ENCODE measurements at regions not wholly inside any gene's neighbourhood (a gene's known extent, or its start where the extent isn't known, plus 50 kb on each side); places are given as distances from the start of the nearest gene placed in this dataset.

- WGBS, 2 donors = 76 to 79% methylated on average over 4 of the region's 4 CpGs
- Histone ChIP-seq H3K4me3 (no peak overlapping the region), H3K27me3 (no peaks in the 10 kb centered on the region), H3K27ac (no peak overlapping the region), H3K9me3 (no peaks in the 10 kb centered on the region), H3K36me3 (ENCODE audit: low read depth, missing control alignments) (no peaks in the 10 kb centered on the region), H3K4me1 (no peaks in the 10 kb centered on the region)
- DNase-seq = no peak
- intact Hi-C loops (cut with DNase I; ENCODE audit: low total_unique reads) = no loop called here
- no peak for TF ChIP-seq POLR2A (IDR thresholded peaks at IDR 0.05)
- TF ChIP-seq, protein P1, sequence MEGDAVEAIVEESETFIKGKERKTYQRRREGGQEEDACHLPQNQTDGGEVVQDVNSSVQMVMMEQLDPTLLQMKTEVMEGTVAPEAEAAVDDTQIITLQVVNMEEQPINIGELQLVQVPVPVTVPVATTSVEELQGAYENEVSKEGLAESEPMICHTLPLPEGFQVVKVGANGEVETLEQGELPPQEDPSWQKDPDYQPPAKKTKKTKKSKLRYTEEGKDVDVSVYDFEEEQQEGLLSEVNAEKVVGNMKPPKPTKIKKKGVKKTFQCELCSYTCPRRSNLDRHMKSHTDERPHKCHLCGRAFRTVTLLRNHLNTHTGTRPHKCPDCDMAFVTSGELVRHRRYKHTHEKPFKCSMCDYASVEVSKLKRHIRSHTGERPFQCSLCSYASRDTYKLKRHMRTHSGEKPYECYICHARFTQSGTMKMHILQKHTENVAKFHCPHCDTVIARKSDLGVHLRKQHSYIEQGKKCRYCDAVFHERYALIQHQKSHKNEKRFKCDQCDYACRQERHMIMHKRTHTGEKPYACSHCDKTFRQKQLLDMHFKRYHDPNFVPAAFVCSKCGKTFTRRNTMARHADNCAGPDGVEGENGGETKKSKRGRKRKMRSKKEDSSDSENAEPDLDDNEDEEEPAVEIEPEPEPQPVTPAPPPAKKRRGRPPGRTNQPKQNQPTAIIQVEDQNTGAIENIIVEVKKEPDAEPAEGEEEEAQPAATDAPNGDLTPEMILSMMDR (IDR thresholded peaks at IDR 0.05) = no peak
Observed at GRCh38 chr2:129689653-129690448, 289.6 kb upstream of the RAB6C start.

DNA sequence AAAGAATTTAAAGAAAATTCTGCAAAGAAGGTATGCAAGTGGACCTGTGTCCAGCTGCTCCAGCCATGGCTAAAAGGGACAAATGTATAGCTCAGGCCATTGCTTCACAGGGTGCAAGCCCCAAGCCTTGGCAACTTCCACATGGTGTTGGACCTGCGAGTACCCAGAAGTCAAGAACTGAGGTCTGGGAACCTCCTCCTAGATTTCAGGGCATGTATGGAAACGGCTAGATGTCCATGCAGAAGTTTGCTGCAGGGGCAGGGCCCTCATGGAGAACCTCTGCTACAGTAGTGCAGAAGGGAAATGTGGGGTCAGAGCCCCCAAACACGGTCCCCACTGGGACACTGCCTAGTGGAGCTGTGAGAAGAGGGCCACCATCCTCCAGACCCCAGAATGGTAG is 284.0 kb upstream of the RAB6C start:
- no peak for DNase-seq
- Histone ChIP-seq H3K36me3 (ENCODE audit: low read depth, missing control alignments) (no peaks in the 10 kb centered on the region), H3K4me1 (no peaks in the 10 kb centered on the region), H3K9me3 (no peaks in the 10 kb centered on the region), H3K27me3 (no peaks in the 10 kb centered on the region), H3K27ac (no peak overlapping the region), H3K4me3 (no peak overlapping the region)
- TF ChIP-seq POLR2A (IDR thresholded peaks at IDR 0.05) = no peak
- TF ChIP-seq, protein P1 (IDR thresholded peaks at IDR 0.05) = no peak
- intact Hi-C loops (cut with DNase I; ENCODE audit: low total_unique reads) = no loop called here
- 89 to 91% methylated on average over 3 of the region's 3 CpGs for WGBS, 2 donors

GRCh38 chr2:129698593-129698992 is 280.9 kb upstream of the RAB6C start:
- DNase-seq = no peak
- no peak overlapping the region for H3K27ac ChIP-seq
- TF ChIP-seq, protein P1 (IDR thresholded peaks at IDR 0.05) = no peak
- no peak for TF ChIP-seq POLR2A (IDR thresholded peaks at IDR 0.05)
- intact Hi-C loops (cut with DNase I; ENCODE audit: low total_unique reads) = no loop called here
- H3K4me1 ChIP-seq = no peaks in the 10 kb centered on the region
- no peak overlapping the region for H3K4me3 ChIP-seq
- no peaks in the 10 kb centered on the region for H3K27me3 ChIP-seq
- H3K9me3 ChIP-seq = no peaks in the 10 kb centered on the region
- H3K36me3 ChIP-seq (ENCODE audit: low read depth, missing control alignments) = no peaks in the 10 kb centered on the region
- 67 to 68% methylated on average over 3 of the region's 3 CpGs for WGBS, 2 donors

- 77 to 83% methylated on average over 10 of the region's 10 CpGs for WGBS, 2 donors
- no peaks in the 10 kb centered on the region for H3K27me3 ChIP-seq
- H3K36me3 ChIP-seq (ENCODE audit: low read depth, missing control alignments) = no peaks in the 10 kb centered on the region
- no peak for DNase-seq
- H3K9me3 ChIP-seq = no peaks in the 10 kb centered on the region
- no peak overlapping the region for H3K27ac ChIP-seq
- no peak overlapping the region for H3K4me3 ChIP-seq
- intact Hi-C loops (cut with DNase I; ENCODE audit: low total_unique reads) = no loop called here
- no peaks in the 10 kb centered on the region for H3K4me1 ChIP-seq
- TF ChIP-seq, protein P1 (IDR thresholded peaks at IDR 0.05) = no peak
- TF ChIP-seq POLR2A (IDR thresholded peaks at IDR 0.05) = no peak
Observed at GRCh38 chr2:129699781-129700573, 279.5 kb upstream of the RAB6C start.

Measured in testis (tissue), 2 donors.